Stimulated activated CD8-positive, alpha-beta memory T cell treated with anti-CD3 and anti-CD28 coated beads, Interleukin-15, amount 100 ng/mL, for 48 hours (primary cell): ENCODE measurements at regions not wholly inside any gene's neighbourhood (a gene's known extent, or its start where the extent isn't known, plus 50 kb on each side); places are given as distances from the start of the nearest gene placed in this dataset.
"Not testable (repeated sequence)": the region's sequence is repeated elsewhere in the genome, so short reads cannot be mapped to it uniquely, and the experiment has no call there.

Experiments
- DNase-seq, 2 donors: peaks; one replicate each; pipeline ENCODE4 v3.0.0-alpha.2; 2020; ENCODE audit warnings: low read depth in 2 of 2

GRCh38 chr13:73301622-73302021, 242.8 kb downstream of the KLF5 start:
- not testable (repeated sequence) for DNase-seq

GRCh38 chr13:73300718-73301425, 242.1 kb downstream of the KLF5 start:
- no peak for DNase-seq

GRCh38 chr13:73299787-73300186, 241.0 kb downstream of the KLF5 start:
- no peak for DNase-seq

GRCh38 chr13:73293913-73294523, 235.2 kb downstream of the KLF5 start:
- DNase-seq = no peak

GRCh38 chr13:73292127-73292526, 233.3 kb downstream of the KLF5 start:
- DNase-seq = no peak

GRCh38 chr13:73290844-73291243, 232.0 kb downstream of the KLF5 start:
- DNase-seq = no peak

GRCh38 chr13:73288596-73288995, 229.8 kb downstream of the KLF5 start:
- DNase-seq = no peak

GRCh38 chr13:73287831-73288230, 229.0 kb downstream of the KLF5 start:
- DNase-seq = no peak

GRCh38 chr13:73286942-73287620, 228.3 kb downstream of the KLF5 start:
- no peak for DNase-seq

GRCh38 chr13:73286177-73286576, 227.4 kb downstream of the KLF5 start:
- DNase-seq = no peak

- DNase-seq = no peak
These were observed 225.5 kb downstream of the KLF5 start for GRCh38 chr13:73284081-73284874.

GRCh38 chr13:73283636-73284035, 224.8 kb downstream of the KLF5 start:
- DNase-seq = no peak

- DNase-seq = no peak
These were observed 222.9 kb downstream of the KLF5 start for GRCh38 chr13:73281746-73282145.

- DNase-seq = no peak
These were observed 219.4 kb downstream of the KLF5 start for GRCh38 chr13:73278186-73278585.

GRCh38 chr13:73275163-73275562, 216.4 kb downstream of the KLF5 start:
- no peak for DNase-seq

GRCh38 chr13:73274147-73274546, 215.3 kb downstream of the KLF5 start:
- DNase-seq = no peak

- DNase-seq = no peak
These were observed 214.9 kb downstream of the KLF5 start for GRCh38 chr13:73273745-73274144.

- no peak for DNase-seq
These were observed 214.5 kb downstream of the KLF5 start for GRCh38 chr13:73273276-73273675.

- no peak for DNase-seq
These were observed 214.0 kb downstream of the KLF5 start for GRCh38 chr13:73272831-73273230.

- no peak for DNase-seq
These were observed 209.5 kb downstream of the KLF5 start for GRCh38 chr13:73268306-73268705.

GRCh38 chr13:73266640-73267180, 207.9 kb downstream of the KLF5 start:
- DNase-seq = no peak
